Mesenchymal stem cell (in vitro differentiated cells and primary cell): ENCODE measurements at regions not wholly inside any gene's neighbourhood (a gene's known extent, or its start where the extent isn't known, plus 50 kb on each side); places are given as distances from the start of the nearest gene placed in this dataset.

Experiments used
- DNase-seq: peaks from one replicate; pipeline ENCODE4 v3.0.0-alpha.2; 2013
- H2AFZ ChIP-seq: one replicate; pipeline ENCODE4 v1.6.1; 2013; ENCODE audit warnings: low read depth, mild to moderate bottlenecking, control low read depth, inconsistent platforms, low read length, moderate library complexity
- H2AK5ac ChIP-seq: 2 replicates; pipeline ENCODE4 v1.6.1; 2013; ENCODE audit warnings: low read length, moderate library complexity, mild to moderate bottlenecking, inconsistent platforms; ENCODE audit not compliant: severe bottlenecking
- H2BK120ac ChIP-seq: one replicate; pipeline ENCODE4 v1.6.1; 2013; ENCODE audit warnings: low read depth, mild to moderate bottlenecking, inconsistent platforms, low read length, moderate library complexity
- H2BK12ac ChIP-seq, 2 experiments: one replicate each; pipeline ENCODE4 v1.6.1; 2013; ENCODE audit warnings: inconsistent platforms in 2 of 2, low read length in 2 of 2, mild to moderate bottlenecking in 2 of 2, moderate library complexity in 2 of 2, control low read depth in 1 of 2
- H2BK15ac ChIP-seq: one replicate; pipeline ENCODE4 v1.6.1; 2013; ENCODE audit warnings: mild to moderate bottlenecking, low read depth, inconsistent platforms; ENCODE audit not compliant: poor library complexity, severe bottlenecking
- H2BK5ac ChIP-seq: 2 replicates; pipeline ENCODE4 v1.6.1; 2013; ENCODE audit warnings: low read depth, mild to moderate bottlenecking, low read length, control low read depth, inconsistent platforms; ENCODE audit not compliant: poor library complexity, severe bottlenecking
- H3K14ac ChIP-seq, 2 experiments: one replicate each; pipeline ENCODE4 v1.6.1; 2013; ENCODE audit warnings: inconsistent platforms in 2 of 2, low read length in 2 of 2, control low read depth in 1 of 2, mild to moderate bottlenecking in 1 of 2, moderate library complexity in 1 of 2
- H3K18ac ChIP-seq, 2 experiments: one replicate each; pipeline ENCODE4 v1.6.1; 2013; ENCODE audit warnings: inconsistent platforms in 2 of 2, low read length in 2 of 2, control low read depth in 1 of 2, low read depth in 1 of 2, mild to moderate bottlenecking in 1 of 2
- H3K23ac ChIP-seq, 2 experiments: one replicate each; pipeline ENCODE4 v1.6.1; 2013; ENCODE audit warnings: inconsistent platforms in 2 of 2, low read length in 2 of 2, mild to moderate bottlenecking in 2 of 2, moderate library complexity in 2 of 2, control low read depth in 1 of 2
- H3K27ac ChIP-seq: 2 replicates; pipeline ENCODE4 v1.5.1; 2013; ENCODE audit warnings: mild to moderate bottlenecking, moderate library complexity, low read length, control low read depth, inconsistent platforms; ENCODE audit not compliant: poor library complexity, severe bottlenecking
- H3K27me3 ChIP-seq, 2 experiments: 2 replicates each; pipeline versions ENCODE4 v1.6.1 to v1.7.0; 2013; ENCODE audit warnings: low read length in 2 of 2, mild to moderate bottlenecking in 2 of 2, moderate library complexity in 2 of 2, control low read depth in 1 of 2, inconsistent platforms in 1 of 2; ENCODE audit not compliant: control insufficient read depth in 1 of 2, insufficient read depth in 1 of 2
- H3K36me3 ChIP-seq, 2 experiments: 2 replicates each; pipeline versions ENCODE4 v1.6.1 to v1.7.0; 2013; ENCODE audit warnings: low read length in 2 of 2, control low read depth in 1 of 2, inconsistent platforms in 1 of 2, low read depth in 1 of 2, mild to moderate bottlenecking in 1 of 2; ENCODE audit not compliant: insufficient read depth in 2 of 2, control insufficient read depth in 1 of 2
- H3K4ac ChIP-seq, 2 experiments: one replicate each; pipeline ENCODE4 v1.6.1; 2013; ENCODE audit warnings: inconsistent platforms in 2 of 2, low read length in 2 of 2, mild to moderate bottlenecking in 2 of 2, moderate library complexity in 2 of 2, control low read depth in 1 of 2, low read depth in 1 of 2
- H3K4me1 ChIP-seq: 2 replicates; pipeline ENCODE4 v1.6.1; 2013; ENCODE audit warnings: low read depth, low read length, control low read depth; ENCODE audit not compliant: control insufficient read depth, insufficient read depth
- H3K4me2 ChIP-seq: 2 replicates; pipeline ENCODE4 v1.6.1; 2013; ENCODE audit warnings: low read length, mild to moderate bottlenecking, inconsistent platforms; ENCODE audit not compliant: poor library complexity, severe bottlenecking
- H3K4me3 ChIP-seq, 2 experiments: 2 replicates each; pipeline versions ENCODE4 v1.5.1 to v1.7.0; 2013; ENCODE audit warnings: low read length in 2 of 2, mild to moderate bottlenecking in 2 of 2, control low read depth in 1 of 2, low read depth in 1 of 2; ENCODE audit not compliant: insufficient read depth in 1 of 2
- H3K79me1 ChIP-seq: replicated peaks from 2 replicates; pipeline ENCODE4 v1.6.1; 2013; ENCODE audit warnings: mild to moderate bottlenecking, control low read depth, low read length, inconsistent platforms; ENCODE audit not compliant: poor library complexity, severe bottlenecking
- H3K9ac ChIP-seq: 2 replicates; pipeline ENCODE4 v1.7.0; 2013; ENCODE audit warnings: mild to moderate bottlenecking, low read length, moderate library complexity
- H3K9me3 ChIP-seq: 2 replicates; pipeline ENCODE4 v1.7.0; 2013; ENCODE audit warnings: mild to moderate bottlenecking, low read length; ENCODE audit not compliant: control insufficient read depth
- H4K8ac ChIP-seq: one replicate; pipeline ENCODE4 v1.6.1; 2013; ENCODE audit warnings: inconsistent platforms, mild to moderate bottlenecking, low read length, moderate library complexity
- H4K91ac ChIP-seq: one replicate; pipeline ENCODE4 v1.6.1; 2013; ENCODE audit warnings: mild to moderate bottlenecking, low read length, inconsistent platforms
- WGBS: methylation state at CpG from one replicate; pipeline ENCODE4 v1.1.7; 2013; ENCODE audit warnings: mixed read lengths; 5-methylcytosine and 5-hydroxymethylcytosine counted together

GRCh38 chr9:75734802-75735201 is 155.7 kb upstream of the PCSK5 start:
- Histone ChIP-seq H3K4me2 (no peak overlapping the region), H3K4me3 (no peak overlapping the region), H3K14ac (no peak overlapping the region), H3K9ac (no peak overlapping the region), H2BK12ac (no peak overlapping the region), H3K4ac (no peak overlapping the region), H3K36me3 (no peaks in the 10 kb centered on the region), H4K8ac (no peak overlapping the region), H3K27me3 (no peaks in the 10 kb centered on the region), H3K27ac (no peak overlapping the region), H3K4me1 (no peaks in the 10 kb centered on the region), H2BK120ac (no peak overlapping the region), H2BK15ac (no peak overlapping the region), H2AFZ (no peak overlapping the region), H4K91ac (no peak overlapping the region), H2AK5ac (no peak overlapping the region), H3K9me3 (no peaks in the 10 kb centered on the region), H2BK5ac (no peak overlapping the region), H3K18ac (no peak overlapping the region), H3K23ac (no peak overlapping the region), H3K79me1 (no peaks in the 10 kb centered on the region)
- WGBS = 81% methylated on average over 2 of the region's 3 CpGs
- no peak for DNase-seq

DNA sequence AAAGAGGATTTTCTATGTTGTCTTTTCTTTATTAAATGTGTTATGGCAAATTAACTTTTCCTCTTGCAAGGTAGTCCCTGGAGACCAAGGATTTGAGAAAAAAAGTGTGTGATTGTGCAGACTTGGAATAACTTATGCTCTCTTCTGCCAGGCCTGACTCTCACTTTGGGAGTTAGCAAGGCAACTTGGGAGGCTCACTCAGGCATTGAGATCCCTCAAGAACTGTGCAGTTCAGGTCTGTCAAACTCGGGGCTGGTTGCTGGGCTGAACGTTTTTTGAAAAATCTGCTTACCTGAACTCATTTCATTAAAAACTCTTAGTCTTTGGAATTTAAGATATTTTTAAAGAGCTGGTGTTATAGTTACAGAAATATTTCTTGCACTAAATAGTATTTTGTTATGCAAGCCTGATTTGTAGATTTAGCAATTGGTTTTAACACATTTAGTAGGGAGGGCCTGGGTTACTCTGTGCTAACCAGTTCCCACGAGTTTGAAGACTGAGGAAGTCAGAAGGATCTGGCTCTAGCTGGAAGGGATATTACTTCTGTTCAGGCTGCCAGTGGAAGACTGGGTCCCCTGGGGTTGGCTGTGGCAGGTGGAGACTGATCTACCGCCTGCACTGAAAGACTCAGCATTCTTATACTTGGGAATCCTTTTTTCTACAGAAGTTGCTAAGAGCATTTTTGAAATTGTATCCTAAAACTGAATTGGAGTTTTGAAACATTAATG is 150.4 kb upstream of the PCSK5 start:
- Histone ChIP-seq H3K4me2 (no peak overlapping the region), H3K27me3 (no peaks in the 10 kb centered on the region), H2BK5ac (no peak overlapping the region), H3K79me1 (no peaks in the 10 kb centered on the region), H3K4me1 (no peaks in the 10 kb centered on the region), H3K9me3 (peaks cover 6% of the 10 kb centered on the region), H2AFZ (no peak overlapping the region), H4K91ac (no peak overlapping the region), H3K18ac (no peak overlapping the region), H3K14ac (no peak overlapping the region), H2AK5ac (no peak overlapping the region), H2BK15ac (no peak overlapping the region), H3K9ac (no peak overlapping the region), H4K8ac (no peak overlapping the region), H2BK120ac (no peak overlapping the region), H3K27ac (no peak overlapping the region), H3K23ac (no peak overlapping the region), H3K4me3 (no peak overlapping the region), H2BK12ac (no peak overlapping the region), H3K4ac (no peak overlapping the region), H3K36me3 (no peaks in the 10 kb centered on the region)
- WGBS = 27% methylated on average over 2 of the region's 4 CpGs
- DNase-seq = no peak

- Histone ChIP-seq H3K36me3 (no peaks in the 10 kb centered on the region), H3K4me1 (no peaks in the 10 kb centered on the region), H3K4ac (no peak overlapping the region), H3K23ac (no peak overlapping the region), H4K91ac (no peak overlapping the region), H2BK12ac (no peak overlapping the region), H2BK15ac (no peak overlapping the region), H3K9ac (no peak overlapping the region), H2BK120ac (no peak overlapping the region), H4K8ac (no peak overlapping the region), H3K18ac (no peak overlapping the region), H2AFZ (no peak overlapping the region), H3K9me3 (peaks cover 6% of the 10 kb centered on the region), H2AK5ac (no peak overlapping the region), H3K4me2 (no peak overlapping the region), H2BK5ac (no peak overlapping the region), H3K14ac (no peak overlapping the region), H3K27ac (no peak overlapping the region), H3K79me1 (no peaks in the 10 kb centered on the region), H3K4me3 (no peak overlapping the region), H3K27me3 (no peaks in the 10 kb centered on the region)
- WGBS = 47% methylated on average over 1 of the region's 1 CpG
- no peak for DNase-seq
Observed at GRCh38 chr9:75743855-75744254, 146.6 kb upstream of the PCSK5 start.

GRCh38 chr9:75754080-75754479 is 136.4 kb upstream of the PCSK5 start:
- Histone ChIP-seq H2AK5ac (no peak overlapping the region), H2BK120ac (no peak overlapping the region), H3K4ac (no peak overlapping the region), H2AFZ (peak overlapping the region; percentile 15), H4K91ac (no peak overlapping the region), H3K27me3 (no peaks in the 10 kb centered on the region), H2BK15ac (no peak overlapping the region), H2BK12ac (no peak overlapping the region), H3K36me3 (no peaks in the 10 kb centered on the region), H3K14ac (no peak overlapping the region), H3K4me3 (no peak overlapping the region), H3K27ac (no peak overlapping the region), H3K4me2 (no peak overlapping the region), H3K9me3 (no peaks in the 10 kb centered on the region), H4K8ac (no peak overlapping the region), H3K79me1 (no peaks in the 10 kb centered on the region), H2BK5ac (no peak overlapping the region), H3K9ac (no peak overlapping the region), H3K23ac (no peak overlapping the region), H3K4me1 (no peaks in the 10 kb centered on the region), H3K18ac (no peak overlapping the region)
- 74% methylated on average over 4 of the region's 4 CpGs for WGBS
- no peak for DNase-seq
